Endodermal cell (in vitro differentiated cells): ENCODE measurements at regions not wholly inside any gene's neighbourhood (a gene's known extent, or its start where the extent isn't known, plus 50 kb on each side); places are given as distances from the start of the nearest gene placed in this dataset.

Experiments
- DNase-seq: peaks from one replicate; pipeline ENCODE4 v3.0.0-alpha.2; 2017
- H3K27ac ChIP-seq: 2 replicates; pipeline ENCODE4 v1.5.1; 2013; ENCODE audit warnings: mild to moderate bottlenecking, low read depth, low read length, moderate library complexity
- H3K27me3 ChIP-seq: 2 replicates; pipeline ENCODE4 v1.6.1; 2013; ENCODE audit warnings: mild to moderate bottlenecking, low read length, moderate library complexity; ENCODE audit not compliant: insufficient read depth, control insufficient read depth, poor library complexity, severe bottlenecking
- H3K36me3 ChIP-seq: 2 replicates; pipeline ENCODE4 v1.7.0; 2013; ENCODE audit warnings: mild to moderate bottlenecking, low read length, moderate library complexity; ENCODE audit not compliant: control insufficient read depth, insufficient read depth
- H3K4me1 ChIP-seq: one replicate; pipeline ENCODE4 v1.7.0; 2013; ENCODE audit warnings: low read length; ENCODE audit not compliant: control insufficient read depth, insufficient read depth
- H3K4me3 ChIP-seq: 2 replicates; pipeline ENCODE4 v1.5.1; 2013; ENCODE audit warnings: mild to moderate bottlenecking, low read length, moderate library complexity
- H3K9ac ChIP-seq: 2 replicates; pipeline ENCODE4 v1.6.1; 2013; ENCODE audit warnings: mild to moderate bottlenecking, low read length, moderate library complexity; ENCODE audit not compliant: poor library complexity, severe bottlenecking; ENCODE audit errors: extremely low read depth
- H3K9me3 ChIP-seq: 2 replicates; pipeline ENCODE4 v1.6.1; 2013; ENCODE audit warnings: mild to moderate bottlenecking, low read length, moderate library complexity; ENCODE audit not compliant: control insufficient read depth
- H3K27ac Mint-ChIP-seq: 2 replicates; pipeline ENCODE4 v1.8.0; 2020; ENCODE audit warnings: mixed read lengths
- H3K27me3 Mint-ChIP-seq: 2 replicates; pipeline ENCODE4 v1.8.0; 2021; ENCODE audit warnings: mild to moderate bottlenecking, mixed read lengths; ENCODE audit not compliant: insufficient read depth
- H3K36me3 Mint-ChIP-seq: 2 replicates; pipeline ENCODE4 v1.8.0; 2020; ENCODE audit warnings: low read depth, mixed read lengths
- H3K4me1 Mint-ChIP-seq: 2 replicates; pipeline ENCODE4 v1.8.0; 2020; ENCODE audit warnings: mixed read lengths
- H3K4me3 Mint-ChIP-seq: 2 replicates; pipeline ENCODE4 v1.8.0; 2020; ENCODE audit warnings: mild to moderate bottlenecking, moderate library complexity, mixed read lengths
- H3K9me3 Mint-ChIP-seq: 2 replicates; pipeline ENCODE4 v1.8.0; 2020; ENCODE audit warnings: mild to moderate bottlenecking, mixed read lengths
- WGBS, 2 experiments: methylation state at CpG; one replicate each; pipeline versions ENCODE4 v1.1.5 to v1.1.7; 2013; ENCODE audit warnings: missing lambda C conversion rate in 2 of 2, mixed read lengths in 1 of 2; ENCODE audit not compliant: insufficient coverage in 1 of 2, insufficient read length in 1 of 2; 5-methylcytosine and 5-hydroxymethylcytosine counted together
- TF ChIP-seq, protein P1 (sequence below): fragments of 200-600 bp; sonication (generic); conservative IDR thresholded peaks from 2 replicates; pipeline ENCODE4 v1.5.0; 2021; ENCODE audit warnings: antibody characterized with exemption, mild to moderate bottlenecking

- DNase-seq: no peak
- peaks cover 2% of the 10 kb centered on the region for H3K4me1 Mint-ChIP-seq
- no peak overlapping the region for H3K27ac Mint-ChIP-seq
- TF ChIP-seq, protein P1, sequence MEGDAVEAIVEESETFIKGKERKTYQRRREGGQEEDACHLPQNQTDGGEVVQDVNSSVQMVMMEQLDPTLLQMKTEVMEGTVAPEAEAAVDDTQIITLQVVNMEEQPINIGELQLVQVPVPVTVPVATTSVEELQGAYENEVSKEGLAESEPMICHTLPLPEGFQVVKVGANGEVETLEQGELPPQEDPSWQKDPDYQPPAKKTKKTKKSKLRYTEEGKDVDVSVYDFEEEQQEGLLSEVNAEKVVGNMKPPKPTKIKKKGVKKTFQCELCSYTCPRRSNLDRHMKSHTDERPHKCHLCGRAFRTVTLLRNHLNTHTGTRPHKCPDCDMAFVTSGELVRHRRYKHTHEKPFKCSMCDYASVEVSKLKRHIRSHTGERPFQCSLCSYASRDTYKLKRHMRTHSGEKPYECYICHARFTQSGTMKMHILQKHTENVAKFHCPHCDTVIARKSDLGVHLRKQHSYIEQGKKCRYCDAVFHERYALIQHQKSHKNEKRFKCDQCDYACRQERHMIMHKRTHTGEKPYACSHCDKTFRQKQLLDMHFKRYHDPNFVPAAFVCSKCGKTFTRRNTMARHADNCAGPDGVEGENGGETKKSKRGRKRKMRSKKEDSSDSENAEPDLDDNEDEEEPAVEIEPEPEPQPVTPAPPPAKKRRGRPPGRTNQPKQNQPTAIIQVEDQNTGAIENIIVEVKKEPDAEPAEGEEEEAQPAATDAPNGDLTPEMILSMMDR: no peak
- WGBS, 2 experiments: 83 to 90% methylated on average over 1 to 2 of the region's 2 CpGs
- no peaks in the 10 kb centered on the region for H3K27me3 ChIP-seq
- H3K9me3 ChIP-seq: peaks cover 6% of the 10 kb centered on the region
- H3K27me3 Mint-ChIP-seq: no peaks in the 10 kb centered on the region
- H3K4me3 Mint-ChIP-seq: no peak overlapping the region
- H3K4me1 ChIP-seq: no peaks in the 10 kb centered on the region
- no peaks in the 10 kb centered on the region for H3K36me3 ChIP-seq
- H3K9me3 Mint-ChIP-seq: peaks cover 9% of the 10 kb centered on the region
- H3K4me3 ChIP-seq: no peak overlapping the region
- H3K27ac ChIP-seq: no peak overlapping the region
- no peak overlapping the region for H3K9ac ChIP-seq
- no peaks in the 10 kb centered on the region for H3K36me3 Mint-ChIP-seq
Measured at GRCh38 chr12:74689929-74690328, 152.3 kb downstream of the ATXN7L3B start.

GRCh38 chr12:74719447-74719846 lies 181.8 kb downstream of the ATXN7L3B start:
- Histone ChIP-seq H3K4me1 (peaks cover 5% of the 10 kb centered on the region), H3K9me3 (no peaks in the 10 kb centered on the region), H3K9ac (no peak overlapping the region), H3K4me3 (no peak overlapping the region), H3K36me3 (no peaks in the 10 kb centered on the region), H3K27me3 (no peaks in the 10 kb centered on the region), H3K27ac (no peak overlapping the region)
- DNase-seq: no peak
- Mint-ChIP-seq H3K36me3 (no peaks in the 10 kb centered on the region), H3K9me3 (no peaks in the 10 kb centered on the region), H3K4me1 (peaks cover 24% of the 10 kb centered on the region), H3K4me3 (no peak overlapping the region), H3K27ac (no peak overlapping the region), H3K27me3 (no peaks in the 10 kb centered on the region)
- WGBS, 2 experiments: no CpG with 5 or more reads among the region's 2 CpGs
- TF ChIP-seq, protein P1: no peak

- peaks cover 16% of the 10 kb centered on the region for H3K4me1 Mint-ChIP-seq
- H3K9ac ChIP-seq: no peak overlapping the region
- no peak overlapping the region for H3K27ac ChIP-seq
- H3K36me3 Mint-ChIP-seq: no peaks in the 10 kb centered on the region
- WGBS, 2 experiments: 75% methylated on average over 3 of the region's 3 CpGs; no CpG with 5 or more reads in 1 of the 2 experiments
- H3K9me3 ChIP-seq: no peaks in the 10 kb centered on the region
- H3K4me3 ChIP-seq: no peak overlapping the region
- H3K27me3 ChIP-seq: no peaks in the 10 kb centered on the region
- H3K27ac Mint-ChIP-seq: no peak overlapping the region
- H3K4me3 Mint-ChIP-seq: no peak overlapping the region
- no peaks in the 10 kb centered on the region for H3K36me3 ChIP-seq
- no peak for DNase-seq
- H3K27me3 Mint-ChIP-seq: no peaks in the 10 kb centered on the region
- TF ChIP-seq, protein P1: no peak
- no peaks in the 10 kb centered on the region for H3K9me3 Mint-ChIP-seq
- H3K4me1 ChIP-seq: peaks cover 2% of the 10 kb centered on the region
Measured at GRCh38 chr12:74722709-74723108, 185.1 kb downstream of the ATXN7L3B start.
